ENCODE measurements at regions not wholly inside any gene's neighbourhood (a gene's known extent, or its start where the extent isn't known, plus 50 kb on each side); places are given as distances from the start of the nearest gene placed in this dataset.

GRCh38 chr7:53420550-53420949 is 385.1 kb downstream of the POM121L12 start:
- no peaks in the 10 kb centered on the region for H3K9me3 ChIP-seq (ENCODE audit: control insufficient read depth, low read length)
- H3K4me3 ChIP-seq (ENCODE audit: low read length) = no peak overlapping the region
- H3K27me3 ChIP-seq (ENCODE audit: control insufficient read depth, insufficient read depth, low read length) = no peaks in the 10 kb centered on the region
- no peak overlapping the region for H3K9ac ChIP-seq (ENCODE audit: low read length)
- H3K4me1 ChIP-seq (ENCODE audit: control insufficient read depth, insufficient read depth, low read length) = no peaks in the 10 kb centered on the region
- no peaks in the 10 kb centered on the region for H3K36me3 ChIP-seq (ENCODE audit: control insufficient read depth, insufficient read depth, low read length)

GRCh38 chr7:53422291-53422690 is 386.9 kb downstream of the POM121L12 start:
- Histone ChIP-seq H3K4me1 (ENCODE audit: control insufficient read depth, insufficient read depth, low read length) (no peaks in the 10 kb centered on the region), H3K9ac (ENCODE audit: low read length) (no peak overlapping the region), H3K27me3 (ENCODE audit: control insufficient read depth, insufficient read depth, low read length) (no peaks in the 10 kb centered on the region), H3K4me3 (ENCODE audit: low read length) (no peak overlapping the region), H3K9me3 (ENCODE audit: control insufficient read depth, low read length) (no peaks in the 10 kb centered on the region), H3K36me3 (ENCODE audit: control insufficient read depth, insufficient read depth, low read length) (no peaks in the 10 kb centered on the region)

- H3K4me3 ChIP-seq (ENCODE audit: low read length) = no peak overlapping the region
- no peak overlapping the region for H3K9ac ChIP-seq (ENCODE audit: low read length)
- H3K36me3 ChIP-seq (ENCODE audit: control insufficient read depth, insufficient read depth, low read length) = no peaks in the 10 kb centered on the region
- no peaks in the 10 kb centered on the region for H3K9me3 ChIP-seq (ENCODE audit: control insufficient read depth, low read length)
- no peaks in the 10 kb centered on the region for H3K27me3 ChIP-seq (ENCODE audit: control insufficient read depth, insufficient read depth, low read length)
- no peaks in the 10 kb centered on the region for H3K4me1 ChIP-seq (ENCODE audit: control insufficient read depth, insufficient read depth, low read length)
These were observed 390.8 kb downstream of the POM121L12 start for GRCh38 chr7:53426145-53426750.

GRCh38 chr7:53428045-53428444 is 392.6 kb downstream of the POM121L12 start:
- Histone ChIP-seq H3K4me3 (ENCODE audit: low read length) (peak overlapping the region; percentile 11), H3K4me1 (ENCODE audit: control insufficient read depth, insufficient read depth, low read length) (no peaks in the 10 kb centered on the region), H3K9me3 (ENCODE audit: control insufficient read depth, low read length) (no peaks in the 10 kb centered on the region), H3K36me3 (ENCODE audit: control insufficient read depth, insufficient read depth, low read length) (no peaks in the 10 kb centered on the region), H3K27me3 (ENCODE audit: control insufficient read depth, insufficient read depth, low read length) (no peaks in the 10 kb centered on the region), H3K9ac (ENCODE audit: low read length) (no peak overlapping the region)

GRCh38 chr7:53431901-53432300 is 396.5 kb downstream of the POM121L12 start:
- Histone ChIP-seq H3K4me1 (ENCODE audit: control insufficient read depth, insufficient read depth, low read length) (no peaks in the 10 kb centered on the region), H3K9ac (ENCODE audit: low read length) (no peak overlapping the region), H3K27me3 (ENCODE audit: control insufficient read depth, insufficient read depth, low read length) (no peaks in the 10 kb centered on the region), H3K36me3 (ENCODE audit: control insufficient read depth, insufficient read depth, low read length) (no peaks in the 10 kb centered on the region), H3K9me3 (ENCODE audit: control insufficient read depth, low read length) (no peaks in the 10 kb centered on the region), H3K4me3 (ENCODE audit: low read length) (no peak overlapping the region)

GRCh38 chr7:53437336-53437735 is 401.9 kb downstream of the POM121L12 start:
- H3K27me3 ChIP-seq (ENCODE audit: control insufficient read depth, insufficient read depth, low read length) = no peaks in the 10 kb centered on the region
- H3K9me3 ChIP-seq (ENCODE audit: control insufficient read depth, low read length) = no peaks in the 10 kb centered on the region
- no peaks in the 10 kb centered on the region for H3K36me3 ChIP-seq (ENCODE audit: control insufficient read depth, insufficient read depth, low read length)
- H3K4me1 ChIP-seq (ENCODE audit: control insufficient read depth, insufficient read depth, low read length) = no peaks in the 10 kb centered on the region
- H3K9ac ChIP-seq (ENCODE audit: low read length) = no peak overlapping the region
- H3K4me3 ChIP-seq (ENCODE audit: low read length) = no peak overlapping the region

GRCh38 chr7:53446170-53446569 is 410.7 kb downstream of the POM121L12 start:
- Histone ChIP-seq H3K4me1 (ENCODE audit: control insufficient read depth, insufficient read depth, low read length) (no peaks in the 10 kb centered on the region), H3K27me3 (ENCODE audit: control insufficient read depth, insufficient read depth, low read length) (no peaks in the 10 kb centered on the region), H3K36me3 (ENCODE audit: control insufficient read depth, insufficient read depth, low read length) (no peaks in the 10 kb centered on the region), H3K4me3 (ENCODE audit: low read length) (no peak overlapping the region), H3K9me3 (ENCODE audit: control insufficient read depth, low read length) (no peaks in the 10 kb centered on the region), H3K9ac (ENCODE audit: low read length) (no peak overlapping the region)

GRCh38 chr7:53458636-53459035 is 423.2 kb downstream of the POM121L12 start:
- no peaks in the 10 kb centered on the region for H3K27me3 ChIP-seq (ENCODE audit: control insufficient read depth, insufficient read depth, low read length)
- no peak overlapping the region for H3K9ac ChIP-seq (ENCODE audit: low read length)
- H3K9me3 ChIP-seq (ENCODE audit: control insufficient read depth, low read length) = no peaks in the 10 kb centered on the region
- no peaks in the 10 kb centered on the region for H3K36me3 ChIP-seq (ENCODE audit: control insufficient read depth, insufficient read depth, low read length)
- H3K4me1 ChIP-seq (ENCODE audit: control insufficient read depth, insufficient read depth, low read length) = no peaks in the 10 kb centered on the region
- H3K4me3 ChIP-seq (ENCODE audit: low read length) = no peak overlapping the region

GRCh38 chr7:53466371-53466770 is 430.9 kb downstream of the POM121L12 start:
- no peaks in the 10 kb centered on the region for H3K4me1 ChIP-seq (ENCODE audit: control insufficient read depth, insufficient read depth, low read length)
- no peaks in the 10 kb centered on the region for H3K9me3 ChIP-seq (ENCODE audit: control insufficient read depth, low read length)
- no peaks in the 10 kb centered on the region for H3K27me3 ChIP-seq (ENCODE audit: control insufficient read depth, insufficient read depth, low read length)
- no peak overlapping the region for H3K4me3 ChIP-seq (ENCODE audit: low read length)
- no peak overlapping the region for H3K9ac ChIP-seq (ENCODE audit: low read length)
- H3K36me3 ChIP-seq (ENCODE audit: control insufficient read depth, insufficient read depth, low read length) = no peaks in the 10 kb centered on the region

GRCh38 chr7:53470336-53470970 is 435.0 kb downstream of the POM121L12 start:
- Histone ChIP-seq H3K9ac (ENCODE audit: low read length) (no peak overlapping the region), H3K27me3 (ENCODE audit: control insufficient read depth, insufficient read depth, low read length) (no peaks in the 10 kb centered on the region), H3K4me3 (ENCODE audit: low read length) (no peak overlapping the region)

GRCh38 chr7:53473371-53473770 is 437.9 kb downstream of the POM121L12 start:
- H3K9ac ChIP-seq (ENCODE audit: low read length) = no peak overlapping the region
- no peaks in the 10 kb centered on the region for H3K4me1 ChIP-seq (ENCODE audit: control insufficient read depth, insufficient read depth, low read length)
- no peaks in the 10 kb centered on the region for H3K27me3 ChIP-seq (ENCODE audit: control insufficient read depth, insufficient read depth, low read length)
- no peaks in the 10 kb centered on the region for H3K9me3 ChIP-seq (ENCODE audit: control insufficient read depth, low read length)
- H3K4me3 ChIP-seq (ENCODE audit: low read length) = no peak overlapping the region
- H3K36me3 ChIP-seq (ENCODE audit: control insufficient read depth, insufficient read depth, low read length) = no peaks in the 10 kb centered on the region

More at GRCh38 chr7:53470336-53470970, 435.0 kb downstream of the POM121L12 start:
- no peaks in the 10 kb centered on the region for H3K9me3 ChIP-seq (ENCODE audit: control insufficient read depth, low read length)
- H3K4me1 ChIP-seq (ENCODE audit: control insufficient read depth, insufficient read depth, low read length) = no peaks in the 10 kb centered on the region
- no peaks in the 10 kb centered on the region for H3K36me3 ChIP-seq (ENCODE audit: control insufficient read depth, insufficient read depth, low read length)

- no peaks in the 10 kb centered on the region for H3K9me3 ChIP-seq (ENCODE audit: control insufficient read depth, low read length)
- H3K36me3 ChIP-seq (ENCODE audit: control insufficient read depth, insufficient read depth, low read length) = no peaks in the 10 kb centered on the region
- no peaks in the 10 kb centered on the region for H3K4me1 ChIP-seq (ENCODE audit: control insufficient read depth, insufficient read depth, low read length)
- H3K9ac ChIP-seq (ENCODE audit: low read length) = no peak overlapping the region
- H3K4me3 ChIP-seq (ENCODE audit: low read length) = no peak overlapping the region
- no peaks in the 10 kb centered on the region for H3K27me3 ChIP-seq (ENCODE audit: control insufficient read depth, insufficient read depth, low read length)
These were observed 440.3 kb downstream of the POM121L12 start for GRCh38 chr7:53475776-53476175.

All from mucosa of stomach (tissue), 1 donor.